ENCODE measurements at regions not wholly inside any gene's neighbourhood (a gene's known extent, or its start where the extent isn't known, plus 50 kb on each side); places are given as distances from the start of the nearest gene placed in this dataset.

DNA sequence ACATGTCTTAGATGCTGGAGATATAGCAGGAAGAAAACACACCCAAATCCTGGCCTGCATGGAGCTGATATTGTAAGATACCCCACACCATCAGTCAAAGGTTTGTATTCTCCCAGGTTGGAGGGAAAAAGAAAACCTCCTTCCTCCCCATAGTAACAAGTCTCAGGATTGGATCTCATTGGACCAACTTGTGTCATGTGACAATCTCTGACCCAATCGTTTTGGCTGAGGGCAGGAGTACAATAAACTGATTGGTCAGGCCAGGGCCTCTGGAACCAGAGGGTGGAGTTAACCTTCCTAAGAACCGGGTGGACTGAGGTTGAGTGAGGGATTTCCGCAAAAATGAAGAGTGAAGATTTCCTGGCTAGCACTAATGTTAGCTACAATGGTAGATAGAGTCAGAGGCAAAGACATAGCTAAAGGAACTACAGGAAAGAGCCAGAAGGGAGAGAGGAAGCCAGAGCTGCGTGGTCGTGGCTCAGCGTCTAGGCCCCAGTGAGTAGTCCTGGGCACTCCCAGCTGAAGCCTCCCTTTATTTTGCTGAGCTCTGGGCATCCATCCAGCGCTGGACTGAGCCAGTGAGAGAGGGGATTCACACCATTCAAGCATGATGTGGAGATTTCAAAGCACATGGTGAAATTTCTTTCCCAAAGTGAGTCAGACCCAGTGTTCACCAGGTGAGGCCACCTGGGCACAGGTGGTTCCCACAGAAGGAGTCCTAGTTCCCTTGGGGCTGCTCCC is 219.9 kb downstream of the AACS start (continued):
- TF ChIP-seq STAT1 (IDR thresholded peaks at IDR 0.05; ENCODE audit: unreplicated experiment) = no peak
- TF ChIP-seq CREB1 (CRISPR knock-in tag; IDR thresholded peaks at IDR 0.05; ENCODE audit: low read depth) = no peak
- no peak for TF ChIP-seq REST (IDR thresholded peaks at IDR 0.05; ENCODE audit: unreplicated experiment)
- no peak for TF ChIP-seq ZNF114 (CRISPR knock-in tag; IDR thresholded peaks at IDR 0.05)

GRCh38 chr12:125286005-125286727 is 220.9 kb downstream of the AACS start:
- H2AFZ ChIP-seq = no peak overlapping the region
- ATAC-seq = no peak
- H4K20me1 ChIP-seq (replicated peaks; ENCODE audit: insufficient read depth) = 0 out of 2 replicates have a peak, but pooled peaks cover 3% of the 10 kb centered on the region
- DNase-seq (ENCODE audit: low spot score) = no peak
- no peak overlapping the region for H3K4me2 ChIP-seq
- no peak overlapping the region for H3K27ac ChIP-seq (ENCODE audit: low read depth)
- H3K4me1 ChIP-seq (ENCODE audit: insufficient read depth) = peaks cover 5% of the 10 kb centered on the region
- peaks cover 3% of the 10 kb centered on the region for H3K27me3 Mint-ChIP-seq (ENCODE audit: insufficient read depth, low read depth, poor library complexity)
- peaks cover 26% of the 10 kb centered on the region for H3K79me2 ChIP-seq (replicated peaks; ENCODE audit: insufficient read depth)
- no peaks in the 10 kb centered on the region for H3K36me3 ChIP-seq (ENCODE audit: insufficient read depth)
- H3K4me3 ChIP-seq = no peak overlapping the region
- H3K27ac Mint-ChIP-seq = no peak overlapping the region
- peaks cover 44% of the 10 kb centered on the region for H3K36me3 Mint-ChIP-seq (ENCODE audit: low read depth)
- H3F3A ChIP-seq (replicated peaks; ENCODE audit: low read depth) = peaks cover 4% of the 10 kb centered on the region; the same call in 1 of the 2 replicates
- no peaks in the 10 kb centered on the region for H3K9me2 ChIP-seq (ENCODE audit: insufficient read depth)
- no peak overlapping the region for H3K4me3 Mint-ChIP-seq
- H3K27me3 ChIP-seq (ENCODE audit: insufficient read depth) = no peaks in the 10 kb centered on the region
- H3K4me1 Mint-ChIP-seq = peaks cover 27% of the 10 kb centered on the region
- no peaks in the 10 kb centered on the region for H3K9me3 Mint-ChIP-seq
- no peak for TF ChIP-seq NANOG (IDR thresholded peaks at IDR 0.05; ENCODE audit: borderline replicate concordance)
- TF ChIP-seq EZH2 (IDR thresholded peaks at IDR 0.05; ENCODE audit: low read depth, unreplicated experiment) = no peak
- TF ChIP-seq CREB1 (CRISPR knock-in tag; IDR thresholded peaks at IDR 0.05; ENCODE audit: low read depth) = no peak
- TF ChIP-seq, protein P1, sequence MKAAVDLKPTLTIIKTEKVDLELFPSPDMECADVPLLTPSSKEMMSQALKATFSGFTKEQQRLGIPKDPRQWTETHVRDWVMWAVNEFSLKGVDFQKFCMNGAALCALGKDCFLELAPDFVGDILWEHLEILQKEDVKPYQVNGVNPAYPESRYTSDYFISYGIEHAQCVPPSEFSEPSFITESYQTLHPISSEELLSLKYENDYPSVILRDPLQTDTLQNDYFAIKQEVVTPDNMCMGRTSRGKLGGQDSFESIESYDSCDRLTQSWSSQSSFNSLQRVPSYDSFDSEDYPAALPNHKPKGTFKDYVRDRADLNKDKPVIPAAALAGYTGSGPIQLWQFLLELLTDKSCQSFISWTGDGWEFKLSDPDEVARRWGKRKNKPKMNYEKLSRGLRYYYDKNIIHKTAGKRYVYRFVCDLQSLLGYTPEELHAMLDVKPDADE (IDR thresholded peaks at IDR 0.05) = no peak
- no peak for TF ChIP-seq ZNF331 (CRISPR knock-in tag; IDR thresholded peaks at IDR 0.05; ENCODE audit: low read depth)
- TF ChIP-seq JUNB (IDR thresholded peaks at IDR 0.05; ENCODE audit: unreplicated experiment) = no peak
- TF ChIP-seq CTCF (conservative IDR thresholded peaks at IDR 0.05; ENCODE audit: low read depth in 2 of 2) = no peak
- no peak for TF ChIP-seq ZNF462 (CRISPR knock-in tag; IDR thresholded peaks at IDR 0.05)
